ENCODE measurements at regions not wholly inside any gene's neighbourhood (a gene's known extent, or its start where the extent isn't known, plus 50 kb on each side); places are given as distances from the start of the nearest gene placed in this dataset.

GRCh38 chr2:238692562-238692961 is 155.3 kb upstream of the TWIST2 start:
- Histone ChIP-seq H3K27ac (ENCODE audit: low read length) (no peak overlapping the region), H2AFZ (ENCODE audit: low read depth, low read length) (no peak overlapping the region), H3K27me3 (ENCODE audit: low read depth, low read length) (no peaks in the 10 kb centered on the region), H3K79me2 (ENCODE audit: low read length) (no peaks in the 10 kb centered on the region), H4K20me1 (ENCODE audit: insufficient read depth, low read length) (no peaks in the 10 kb centered on the region), H3K4me2 (ENCODE audit: low read length) (no peak overlapping the region), H3K9ac (ENCODE audit: low read length) (no peak overlapping the region), H3K9me3 (ENCODE audit: insufficient read depth, low read length) (no peaks in the 10 kb centered on the region), H3K4me1 (ENCODE audit: low read length) (no peaks in the 10 kb centered on the region), H3K4me3 (ENCODE audit: low read length) (no peak overlapping the region), H3K36me3 (replicated peaks; ENCODE audit: low read depth, low read length) (no peaks in the 10 kb centered on the region)
- TF ChIP-seq CTCF (IDR thresholded peaks at IDR 0.05; ENCODE audit: low read depth, low read length) (no peak), EZH2phosphoT487 (IDR thresholded peaks at IDR 0.05; ENCODE audit: low read depth) (no peak)

DNA sequence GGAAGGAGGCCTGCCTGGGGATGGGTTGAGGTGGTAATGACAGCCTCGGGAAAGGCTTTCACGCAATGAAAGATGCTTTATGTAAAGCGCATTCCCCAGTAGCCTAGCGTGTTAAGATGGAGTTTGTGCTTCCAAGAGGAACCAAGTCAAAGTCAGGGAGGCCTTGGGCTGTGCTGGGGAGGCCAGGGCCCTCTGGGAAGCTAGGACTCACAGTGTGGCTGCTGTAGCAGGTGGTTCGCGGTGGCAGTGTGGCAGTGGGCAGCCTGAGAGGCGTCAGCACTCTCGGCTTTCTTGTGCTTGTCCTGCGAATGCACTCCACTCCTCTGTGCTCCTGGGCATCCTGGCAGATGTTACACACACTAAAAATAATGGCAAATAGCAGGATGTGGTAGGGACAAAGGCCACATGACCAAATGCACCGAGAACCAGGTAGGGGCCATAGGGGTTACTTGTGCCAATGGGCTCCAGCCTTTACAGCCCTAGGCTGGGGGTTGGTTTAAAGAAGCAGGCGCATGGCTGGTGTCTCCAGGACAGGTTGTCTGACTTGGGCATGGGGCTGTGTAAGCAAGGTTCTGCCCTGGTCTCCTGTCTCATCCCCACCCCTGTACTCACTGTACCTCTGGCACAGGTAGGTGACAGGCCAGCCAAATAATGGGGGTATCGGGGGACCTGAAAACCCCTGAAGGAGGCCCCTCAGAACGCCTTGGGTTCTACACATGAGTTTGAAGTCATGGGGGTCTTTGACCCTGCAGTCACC is 154.4 kb upstream of the TWIST2 start:
- Histone ChIP-seq H3K9ac (ENCODE audit: low read length) (no peak overlapping the region), H2AFZ (ENCODE audit: low read depth, low read length) (no peak overlapping the region), H3K79me2 (ENCODE audit: low read length) (no peaks in the 10 kb centered on the region), H3K4me3 (ENCODE audit: low read length) (no peak overlapping the region), H3K9me3 (ENCODE audit: insufficient read depth, low read length) (no peaks in the 10 kb centered on the region), H3K4me2 (ENCODE audit: low read length) (no peak overlapping the region), H3K27me3 (ENCODE audit: low read depth, low read length) (no peaks in the 10 kb centered on the region), H3K36me3 (replicated peaks; ENCODE audit: low read depth, low read length) (no peaks in the 10 kb centered on the region), H4K20me1 (ENCODE audit: insufficient read depth, low read length) (no peaks in the 10 kb centered on the region), H3K27ac (ENCODE audit: low read length) (no peak overlapping the region), H3K4me1 (ENCODE audit: low read length) (no peaks in the 10 kb centered on the region)
- no peak for TF ChIP-seq EZH2phosphoT487 (IDR thresholded peaks at IDR 0.05; ENCODE audit: low read depth)
- TF ChIP-seq CTCF (IDR thresholded peaks at IDR 0.05; ENCODE audit: low read depth, low read length): no peak

DNA sequence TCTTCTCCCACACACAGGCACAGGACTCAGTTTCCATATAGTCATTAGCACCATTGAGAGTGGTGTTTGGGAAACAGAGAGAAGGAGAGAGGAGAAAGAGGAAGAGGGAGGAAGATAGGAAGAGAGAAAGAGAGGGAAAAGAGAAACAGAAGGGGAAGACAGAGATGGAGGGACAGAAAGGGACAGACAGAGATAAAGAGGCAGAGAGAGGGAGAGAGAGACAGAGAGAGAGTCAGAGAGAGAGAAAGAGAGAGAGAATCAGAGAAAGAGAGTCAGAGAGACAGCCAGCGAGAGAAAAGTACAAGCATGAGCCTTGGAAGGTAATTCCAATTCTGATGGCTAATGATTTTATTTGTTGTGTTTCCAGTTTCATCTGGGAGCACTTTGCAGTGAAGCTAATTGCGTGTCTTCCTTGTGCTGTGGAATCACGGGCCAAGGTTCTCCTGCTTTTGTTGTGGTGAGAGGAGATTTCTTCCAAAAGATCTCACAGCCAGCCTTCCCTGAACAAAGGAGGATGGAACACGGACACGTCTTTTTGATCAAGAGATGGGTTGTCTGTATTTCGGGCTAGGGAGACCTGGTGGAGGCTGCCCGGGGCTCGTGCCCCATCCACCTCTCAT is 153.6 kb upstream of the TWIST2 start:
- Histone ChIP-seq H2AFZ (ENCODE audit: low read depth, low read length) (no peak overlapping the region), H3K36me3 (replicated peaks; ENCODE audit: low read depth, low read length) (no peaks in the 10 kb centered on the region), H3K4me1 (ENCODE audit: low read length) (no peaks in the 10 kb centered on the region), H3K79me2 (ENCODE audit: low read length) (no peaks in the 10 kb centered on the region), H3K4me2 (ENCODE audit: low read length) (no peak overlapping the region), H4K20me1 (ENCODE audit: insufficient read depth, low read length) (no peaks in the 10 kb centered on the region), H3K27ac (ENCODE audit: low read length) (no peak overlapping the region), H3K4me3 (ENCODE audit: low read length) (no peak overlapping the region), H3K9ac (ENCODE audit: low read length) (no peak overlapping the region), H3K9me3 (ENCODE audit: insufficient read depth, low read length) (no peaks in the 10 kb centered on the region), H3K27me3 (ENCODE audit: low read depth, low read length) (no peaks in the 10 kb centered on the region)
- TF ChIP-seq EZH2phosphoT487 (IDR thresholded peaks at IDR 0.05; ENCODE audit: low read depth) (no peak), CTCF (IDR thresholded peaks at IDR 0.05; ENCODE audit: low read depth, low read length) (no peak)

DNA sequence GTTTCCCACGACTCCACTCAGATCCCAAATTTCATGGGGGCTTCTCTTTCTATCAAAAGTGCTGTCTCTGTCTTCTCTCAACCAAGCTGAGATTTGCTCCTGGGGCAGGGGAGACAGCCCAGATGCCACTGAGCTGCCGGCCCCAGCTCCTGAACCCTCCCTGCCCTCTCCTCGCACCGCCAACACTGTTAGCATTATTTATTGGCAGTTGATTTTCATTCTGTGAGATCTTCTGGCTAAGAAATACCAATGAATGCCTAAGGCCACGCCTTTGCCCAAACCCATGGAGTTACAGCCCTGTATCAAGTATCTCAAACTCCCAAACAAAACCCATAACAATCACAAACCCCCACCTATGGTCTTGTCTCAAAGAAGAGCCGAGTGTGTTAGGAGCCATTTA is 153.0 kb upstream of the TWIST2 start:
- Histone ChIP-seq H3K79me2 (ENCODE audit: low read length) (no peaks in the 10 kb centered on the region), H3K36me3 (replicated peaks; ENCODE audit: low read depth, low read length) (no peaks in the 10 kb centered on the region), H3K9me3 (ENCODE audit: insufficient read depth, low read length) (no peaks in the 10 kb centered on the region), H3K27ac (ENCODE audit: low read length) (no peak overlapping the region), H4K20me1 (ENCODE audit: insufficient read depth, low read length) (no peaks in the 10 kb centered on the region), H3K4me3 (ENCODE audit: low read length) (no peak overlapping the region), H3K9ac (ENCODE audit: low read length) (no peak overlapping the region), H3K27me3 (ENCODE audit: low read depth, low read length) (no peaks in the 10 kb centered on the region), H3K4me1 (ENCODE audit: low read length) (no peaks in the 10 kb centered on the region), H3K4me2 (ENCODE audit: low read length) (no peak overlapping the region), H2AFZ (ENCODE audit: low read depth, low read length) (no peak overlapping the region)
- no peak for TF ChIP-seq CTCF (IDR thresholded peaks at IDR 0.05; ENCODE audit: low read depth, low read length)
- TF ChIP-seq EZH2phosphoT487 (IDR thresholded peaks at IDR 0.05; ENCODE audit: low read depth): no peak
